G401 (cell line): ENCODE measurements at regions not wholly inside any gene's neighbourhood (a gene's known extent, or its start where the extent isn't known, plus 50 kb on each side); places are given as distances from the start of the nearest gene placed in this dataset.
"Not testable (repeated sequence)": the region's sequence is repeated elsewhere in the genome, so short reads cannot be mapped to it uniquely, and the experiment has no call there.

ENCODE experiments used
- DNase-seq: peaks from one replicate; pipeline ENCODE4 v3.0.0-alpha.2; 2015; ENCODE audit warnings: low spot score
- in situ Hi-C: cut with HindIII; loops from 2 replicates; pipeline ENCODE4 v1.10.0; 2016; ENCODE audit warnings: low sequenced_read_pairs, mixed read lengths

- in situ Hi-C loops = no loop called here
- no peak for DNase-seq
Observed at GRCh38 chr1:163628034-163628773, 306.4 kb downstream of the NUF2 start.

- DNase-seq = no peak
- in situ Hi-C loops = no loop called here
Observed at GRCh38 chr1:163632269-163632668, 310.5 kb downstream of the NUF2 start.

- in situ Hi-C loops = no loop called here
- DNase-seq = no peak
Observed at GRCh38 chr1:163633366-163633765, 311.6 kb downstream of the NUF2 start.

GRCh38 chr1:163645676-163646075 is 323.9 kb downstream of the NUF2 start:
- DNase-seq, in situ Hi-C loops: not testable (repeated sequence)

- in situ Hi-C loops = no loop called here
Observed at GRCh38 chr1:163650624-163651023, 328.9 kb downstream of the NUF2 start.

GRCh38 chr1:163652441-163652840 is 330.7 kb downstream of the NUF2 start:
- in situ Hi-C loops = no loop called here
- no peak for DNase-seq

More at GRCh38 chr1:163650624-163651023, 328.9 kb downstream of the NUF2 start:
- no peak for DNase-seq

- in situ Hi-C loops = no loop called here
- DNase-seq = no peak
Observed at GRCh38 chr1:163655565-163655964, 333.8 kb downstream of the NUF2 start.

- DNase-seq = peak; percentile 1
- in situ Hi-C loops = no loop called here
Observed at GRCh38 chr1:163656095-163656759, 334.5 kb downstream of the NUF2 start.

- no peak for DNase-seq
- in situ Hi-C loops = no loop called here
Observed at GRCh38 chr1:163657719-163658118, 336.0 kb downstream of the NUF2 start.

GRCh38 chr1:163661391-163661790 is 339.6 kb downstream of the NUF2 start:
- in situ Hi-C loops = no loop called here

GRCh38 chr1:163664671-163665335 is 343.0 kb downstream of the NUF2 start:
- DNase-seq = no peak
- in situ Hi-C loops = no loop called here

More at GRCh38 chr1:163661391-163661790, 339.6 kb downstream of the NUF2 start:
- DNase-seq = no peak

GRCh38 chr1:163668472-163668871 is 346.7 kb downstream of the NUF2 start:
- DNase-seq = no peak
- in situ Hi-C loops = no loop called here

GRCh38 chr1:163670989-163671757 is 349.4 kb downstream of the NUF2 start:
- DNase-seq = no peak
- in situ Hi-C loops = no loop called here

GRCh38 chr1:163672976-163673758 is 351.4 kb downstream of the NUF2 start:
- in situ Hi-C loops = no loop called here
- DNase-seq = no peak

GRCh38 chr1:163673759-163674151 is 352.0 kb downstream of the NUF2 start:
- DNase-seq = no peak
- in situ Hi-C loops = no loop called here

- in situ Hi-C loops = no loop called here
- peak; percentile 2 for DNase-seq
Observed at GRCh38 chr1:163674236-163674635, 352.5 kb downstream of the NUF2 start.

GRCh38 chr1:163684785-163685184 is 363.0 kb downstream of the NUF2 start:
- DNase-seq = no peak
- in situ Hi-C loops = no loop called here

GRCh38 chr1:163692266-163692665 is 370.5 kb downstream of the NUF2 start:
- no peak for DNase-seq
- in situ Hi-C loops = no loop called here

- in situ Hi-C loops = no loop called here
- DNase-seq = no peak
Observed at GRCh38 chr1:163697137-163697536, 375.4 kb downstream of the NUF2 start.
